Stimulated activated CD8-positive, alpha-beta memory T cell treated with anti-CD3 and anti-CD28 coated beads, Interleukin-4, amount 100 ng/mL, for 1 hour (primary cell): ENCODE measurements at regions not wholly inside any gene's neighbourhood (a gene's known extent, or its start where the extent isn't known, plus 50 kb on each side); places are given as distances from the start of the nearest gene placed in this dataset.

Experiments used
- DNase-seq, 2 donors: peaks; one replicate each; pipeline ENCODE4 v3.0.0-alpha.2; 2020; ENCODE audit warnings: low read depth in 2 of 2, low spot score in 1 of 2

- no peak for DNase-seq
Observed at GRCh38 chr17:79356839-79357447, 253.9 kb downstream of the RBFOX3 start.

GRCh38 chr17:79355165-79355564 is 255.7 kb downstream of the RBFOX3 start:
- no peak for DNase-seq

- no peak for DNase-seq
Observed at GRCh38 chr17:79354173-79354820, 256.6 kb downstream of the RBFOX3 start.

- DNase-seq: no peak
Observed at GRCh38 chr17:79353548-79353947, 257.3 kb downstream of the RBFOX3 start.

GRCh38 chr17:79353016-79353415 is 257.8 kb downstream of the RBFOX3 start:
- DNase-seq: no peak

GRCh38 chr17:79350533-79350932 is 260.3 kb downstream of the RBFOX3 start:
- no peak for DNase-seq

- DNase-seq: no peak
Observed at GRCh38 chr17:79349506-79350400, 261.1 kb downstream of the RBFOX3 start.

- no peak for DNase-seq
Observed at GRCh38 chr17:79342376-79342775, 267.8 kb downstream of the ENGASE start.

- no peak for DNase-seq
Observed at GRCh38 chr17:79341816-79342215, 267.2 kb downstream of the ENGASE start.

GRCh38 chr17:79341222-79341780 is 266.7 kb downstream of the ENGASE start:
- DNase-seq: no peak

- no peak for DNase-seq
Observed at GRCh38 chr17:79340333-79341221, 266.0 kb downstream of the ENGASE start.

GRCh38 chr17:79339321-79339720 is 264.7 kb downstream of the ENGASE start:
- no peak for DNase-seq

GRCh38 chr17:79338604-79339003 is 264.0 kb downstream of the ENGASE start:
- DNase-seq: no peak

- DNase-seq: no peak
Observed at GRCh38 chr17:79338152-79338551, 263.5 kb downstream of the ENGASE start.

- no peak for DNase-seq
Observed at GRCh38 chr17:79337053-79337452, 262.4 kb downstream of the ENGASE start.

GRCh38 chr17:79335456-79335855 is 260.8 kb downstream of the ENGASE start:
- DNase-seq: no peak

- no peak for DNase-seq
Observed at GRCh38 chr17:79332011-79332554, 257.5 kb downstream of the ENGASE start.

- no peak for DNase-seq
Observed at GRCh38 chr17:79331492-79331891, 256.9 kb downstream of the ENGASE start.

- DNase-seq: no peak
Observed at GRCh38 chr17:79330696-79331095, 256.1 kb downstream of the ENGASE start.

- no peak for DNase-seq
Observed at GRCh38 chr17:79330229-79330628, 255.6 kb downstream of the ENGASE start.
